GM18519 (cell line): ENCODE measurements at regions not wholly inside any gene's neighbourhood (a gene's known extent, or its start where the extent isn't known, plus 50 kb on each side); places are given as distances from the start of the nearest gene placed in this dataset.
"Not testable (repeated sequence)": the region's sequence is repeated elsewhere in the genome, so short reads cannot be mapped to it uniquely, and the experiment has no call there.

ENCODE experiments used
- ATAC-seq: cut with Tn5 transposase; IDR thresholded peaks from one replicate; pipeline ENCODE4 v1.9.1; 2021; ENCODE audit warnings: mild to moderate bottlenecking, moderate library complexity; ENCODE audit not compliant: unreplicated experiment, low FRiP score

DNA sequence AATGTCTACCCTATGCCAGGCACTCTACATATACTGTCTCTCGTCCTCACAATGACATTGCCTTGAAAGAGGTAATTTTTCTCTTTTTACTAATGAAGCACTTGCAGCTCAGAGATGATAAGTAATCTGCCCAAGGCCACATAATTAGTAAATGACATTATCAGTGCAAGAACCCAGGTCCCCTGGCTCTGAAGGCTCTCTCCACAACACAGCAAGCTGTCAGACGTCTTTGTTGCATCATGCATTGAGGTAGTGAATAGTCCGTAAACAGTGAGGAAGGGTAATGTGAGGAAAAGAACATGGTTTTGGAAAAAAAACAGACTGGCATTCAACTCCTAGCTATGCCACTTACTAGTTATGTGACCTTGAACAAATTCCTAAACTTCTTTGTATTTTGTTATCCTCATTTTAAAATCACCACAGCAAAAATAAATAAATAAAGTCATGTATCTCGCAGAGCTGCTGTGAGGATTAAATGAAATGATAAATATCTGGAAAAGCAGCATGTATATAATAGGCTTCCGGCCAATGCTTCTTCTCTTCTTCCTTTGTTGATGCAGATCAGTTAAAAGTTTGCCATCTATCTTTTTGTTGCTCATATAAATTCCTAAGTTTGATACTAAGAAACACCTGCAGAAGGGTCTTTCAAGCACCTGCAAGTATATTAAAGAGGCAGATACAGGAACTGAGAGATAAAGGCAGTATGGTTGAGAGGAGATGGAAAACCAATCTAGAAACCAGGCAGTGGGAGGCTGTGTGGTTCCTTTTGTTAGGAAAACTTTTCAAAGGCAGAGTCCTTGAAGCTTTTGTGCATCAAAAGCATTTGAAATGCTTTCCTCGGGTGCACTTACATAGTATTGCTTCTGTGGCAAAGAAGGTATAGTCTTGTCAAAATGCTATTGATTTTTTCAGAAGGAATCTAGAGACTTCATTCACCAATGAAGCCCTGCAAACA is 82.8 kb downstream of the BTG1 start:
- ATAC-seq = no peak

DNA sequence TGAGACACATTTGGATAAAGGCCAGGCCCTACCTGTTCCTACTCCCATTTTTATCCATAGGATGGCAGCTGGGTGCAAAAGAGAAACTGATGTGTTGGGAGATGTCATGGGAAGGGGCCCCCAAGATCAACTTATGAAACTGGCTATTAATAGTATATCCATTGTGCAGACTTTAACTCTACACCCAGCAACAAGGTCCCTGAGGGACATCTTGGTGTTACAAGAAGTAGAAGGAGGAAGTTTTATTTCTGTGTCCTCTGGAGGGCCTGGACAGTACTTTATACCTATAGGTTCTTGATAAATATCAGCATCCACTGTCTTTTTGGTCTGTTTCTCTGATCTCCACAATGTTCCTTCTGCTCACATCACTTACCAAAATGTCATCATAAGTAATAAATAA is 84.6 kb downstream of the BTG1 start:
- no peak for ATAC-seq

DNA sequence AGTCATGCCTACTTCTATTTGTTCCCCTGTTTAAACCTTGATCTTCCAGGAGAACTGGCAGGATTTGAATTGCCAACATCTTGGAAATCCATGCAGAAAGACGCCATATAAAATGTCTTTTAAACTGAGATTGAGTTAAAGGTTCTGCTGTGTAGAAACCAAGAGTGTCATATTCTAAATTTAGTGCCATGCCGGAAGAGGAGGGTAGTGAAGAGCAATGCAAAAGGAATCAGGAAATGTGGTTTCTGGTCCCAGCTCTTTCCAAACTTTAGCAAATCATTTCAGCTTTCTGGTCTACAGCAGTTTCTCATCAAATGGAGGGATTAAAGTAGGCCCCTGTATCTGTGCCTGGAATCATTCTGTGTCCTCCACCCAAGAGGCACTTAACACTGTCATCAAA is 85.7 kb downstream of the BTG1 start:
- ATAC-seq = no peak

DNA sequence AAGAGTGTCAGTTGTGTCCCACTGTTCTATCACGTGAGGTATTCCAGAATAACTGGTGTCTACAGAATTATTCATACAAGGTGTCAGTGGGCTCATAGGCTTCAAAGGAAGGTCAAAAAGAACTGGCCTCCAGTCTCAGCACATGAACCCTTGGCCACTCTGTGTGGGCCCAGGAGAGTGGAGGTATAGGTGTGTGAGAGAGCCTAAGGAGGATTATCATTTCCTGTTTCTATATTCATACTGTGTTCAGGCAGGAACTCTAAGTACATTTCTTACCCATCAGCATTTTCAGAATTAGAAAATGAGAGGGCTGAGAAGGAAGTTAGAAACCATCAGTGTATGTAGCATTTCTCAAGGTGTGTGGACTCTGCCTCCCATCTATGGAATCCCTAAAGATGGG is 87.0 kb downstream of the BTG1 start:
- peak; percentile 77 for ATAC-seq

DNA sequence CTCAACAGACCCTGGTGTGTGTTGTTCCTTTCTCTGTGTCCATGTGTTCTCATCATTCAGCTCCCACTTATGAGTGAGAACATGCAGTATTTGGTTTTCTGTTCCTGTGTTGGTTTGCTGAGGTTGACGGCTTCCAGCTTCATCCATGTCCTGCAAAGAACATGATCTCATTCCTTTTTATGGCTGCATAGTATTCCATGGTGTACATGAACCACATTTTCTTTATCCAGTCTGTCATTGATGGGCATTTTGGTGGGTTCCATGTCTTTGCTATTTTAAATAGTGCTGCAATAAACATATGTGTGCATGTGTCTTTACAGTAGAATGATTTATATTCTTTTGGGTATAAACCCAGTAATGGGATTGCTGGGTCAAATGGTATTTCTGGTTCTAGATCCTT is 88.9 kb downstream of the BTG1 start:
- ATAC-seq = not testable (repeated sequence)

DNA sequence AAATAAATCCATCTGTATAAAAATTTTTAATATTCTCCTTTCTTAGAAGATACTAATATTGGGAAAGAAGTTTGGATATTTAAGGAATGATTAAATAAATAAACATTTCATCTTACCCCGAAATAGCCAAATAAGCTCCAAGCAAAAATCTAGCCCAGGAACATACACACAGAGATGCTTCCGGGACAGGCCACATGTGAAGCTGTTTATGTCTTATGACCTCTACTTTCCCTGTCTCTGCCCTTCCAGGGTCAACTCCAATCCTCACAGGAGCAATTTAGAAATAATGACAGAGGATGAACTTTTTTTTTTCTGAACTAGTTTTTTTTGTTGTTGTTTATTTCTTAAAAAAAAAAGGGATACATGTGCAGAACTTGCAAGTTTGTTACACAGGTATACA is 89.4 kb downstream of the BTG1 start:
- ATAC-seq = no peak

DNA sequence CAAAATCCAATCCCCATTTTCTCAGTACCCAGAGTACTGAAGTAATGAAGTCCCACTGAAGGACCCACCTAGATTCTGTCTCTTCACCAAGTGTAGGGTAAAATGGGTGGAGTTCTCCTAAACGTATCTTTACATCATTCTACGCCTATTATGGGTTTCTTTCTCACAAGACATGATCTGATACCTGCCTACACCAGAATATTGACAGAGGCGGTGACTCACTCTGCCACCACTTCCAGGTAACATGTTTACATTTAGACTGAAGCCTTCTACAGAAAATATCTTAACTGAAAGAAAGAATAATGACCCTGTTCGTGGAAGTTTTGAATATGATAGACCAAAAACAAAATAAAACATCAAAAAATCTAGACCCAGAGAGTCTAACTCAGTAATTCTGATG is 89.8 kb downstream of the BTG1 start:
- ATAC-seq = no peak

DNA sequence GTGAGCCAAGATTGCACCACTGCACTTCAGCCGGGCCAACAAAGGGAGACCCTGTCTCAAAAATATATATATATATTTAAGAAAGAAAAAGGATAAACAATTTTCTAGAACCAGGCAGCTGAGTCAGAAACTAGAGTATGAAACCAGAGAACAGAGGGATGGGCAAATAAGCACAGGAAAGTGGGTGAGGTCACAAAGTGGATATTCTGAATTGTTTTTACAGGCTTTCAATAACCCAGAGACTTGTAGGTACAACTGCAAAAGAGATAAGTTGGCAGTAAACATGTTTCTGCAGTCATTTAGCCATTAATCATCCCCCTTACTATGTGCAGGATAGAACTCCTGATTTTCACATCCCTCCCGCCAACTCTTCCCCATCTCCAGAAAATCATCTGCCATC is 94.2 kb downstream of the BTG1 start:
- no peak for ATAC-seq

DNA sequence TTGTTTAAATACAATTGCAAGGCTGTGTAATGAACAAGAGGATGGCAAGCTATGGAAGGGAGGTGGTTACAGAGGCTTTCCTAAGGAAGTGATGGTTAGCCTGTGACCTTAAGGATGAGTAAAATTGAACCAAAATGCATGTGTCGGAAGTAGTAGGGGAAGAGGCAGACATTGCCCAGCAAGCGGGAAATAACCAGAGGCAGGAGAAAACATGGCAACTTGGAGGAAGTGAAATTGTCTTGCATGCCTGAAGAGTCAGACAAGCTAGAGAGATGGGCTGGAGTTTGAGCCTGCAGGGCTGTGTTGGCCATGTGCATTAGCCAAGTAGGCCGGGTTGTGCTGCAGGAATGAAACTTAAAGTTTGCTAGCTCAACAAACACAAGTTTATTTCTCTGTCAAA is 96.2 kb downstream of the BTG1 start:
- ATAC-seq = peak; percentile 80

DNA sequence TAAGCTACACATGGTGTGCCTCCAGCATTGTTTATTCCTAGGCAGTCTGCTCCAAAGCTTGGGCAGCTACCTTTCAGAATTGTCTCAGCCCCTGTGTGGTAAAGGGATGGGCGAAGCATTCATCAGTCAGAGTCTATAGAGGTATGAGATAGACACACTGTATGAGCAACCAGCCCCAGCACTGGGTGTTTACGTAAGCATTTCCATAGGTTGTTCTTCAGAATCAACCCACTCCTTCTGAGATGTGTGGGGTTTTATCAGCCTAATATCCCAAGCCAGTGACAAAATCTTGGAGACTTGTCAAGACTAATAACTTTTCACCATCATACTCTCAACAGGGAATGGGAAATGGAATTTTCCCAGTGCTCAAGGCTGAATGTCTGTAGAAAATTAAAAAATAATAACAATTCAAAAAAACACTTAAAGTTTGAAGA is 98.2 kb downstream of the BTG1 start:
- no peak for ATAC-seq

DNA sequence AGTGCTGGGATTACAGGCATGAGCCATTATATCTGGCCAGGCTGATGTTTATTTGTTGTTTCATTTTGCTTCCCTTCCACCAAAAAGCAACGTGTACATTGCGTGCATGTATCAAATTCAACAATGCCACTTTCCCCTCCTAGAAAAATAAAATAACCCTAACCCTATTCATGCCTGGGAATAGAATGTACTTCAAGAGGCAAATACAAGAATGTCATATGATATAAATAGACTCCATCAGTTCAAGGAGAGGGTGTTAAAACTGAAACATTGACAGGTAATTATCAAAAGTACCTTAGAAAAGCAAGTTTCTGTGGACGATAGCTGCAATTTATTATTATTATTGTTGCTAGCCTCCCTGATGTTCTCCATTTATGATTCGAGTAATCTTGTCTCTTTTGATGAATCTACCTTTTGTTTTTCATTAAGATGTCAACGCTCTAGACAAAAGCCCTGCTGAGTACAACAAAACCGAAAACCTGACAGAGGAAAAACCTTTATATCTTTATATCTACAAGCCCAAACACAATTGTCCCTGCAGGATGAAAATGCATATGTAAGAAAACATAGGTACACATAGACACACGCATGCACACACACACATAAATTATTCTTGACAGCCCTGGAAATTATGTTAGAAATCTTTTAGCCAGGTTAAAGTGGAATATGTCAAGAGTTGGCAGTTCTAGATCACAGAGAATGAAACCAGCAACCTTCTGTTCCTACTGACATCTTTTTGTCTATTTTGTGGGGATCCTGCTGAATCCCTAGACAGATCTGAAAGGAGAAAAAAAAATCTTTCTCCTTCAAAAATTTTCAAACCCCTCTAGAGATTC is 98.9 kb downstream of the BTG1 start:
- no peak for ATAC-seq

DNA sequence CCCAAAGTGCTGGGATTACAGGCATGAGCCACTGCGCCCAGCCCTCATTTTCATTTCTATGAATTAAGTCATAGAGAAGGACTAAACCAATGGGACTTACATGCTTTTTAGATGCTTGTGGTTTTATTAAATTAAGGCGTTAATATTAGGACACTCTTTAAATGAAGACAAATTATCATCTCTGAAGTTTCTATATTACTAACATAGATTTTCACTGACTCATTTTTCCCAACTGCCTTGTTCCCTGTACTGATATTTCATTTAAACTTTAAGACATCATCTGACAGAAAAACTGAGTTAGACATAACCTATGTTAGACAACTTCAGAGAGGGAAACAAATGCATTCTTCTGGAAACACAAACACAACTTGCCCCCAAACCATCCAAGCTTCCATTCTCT is 99.8 kb downstream of the BTG1 start:
- no peak for ATAC-seq

DNA sequence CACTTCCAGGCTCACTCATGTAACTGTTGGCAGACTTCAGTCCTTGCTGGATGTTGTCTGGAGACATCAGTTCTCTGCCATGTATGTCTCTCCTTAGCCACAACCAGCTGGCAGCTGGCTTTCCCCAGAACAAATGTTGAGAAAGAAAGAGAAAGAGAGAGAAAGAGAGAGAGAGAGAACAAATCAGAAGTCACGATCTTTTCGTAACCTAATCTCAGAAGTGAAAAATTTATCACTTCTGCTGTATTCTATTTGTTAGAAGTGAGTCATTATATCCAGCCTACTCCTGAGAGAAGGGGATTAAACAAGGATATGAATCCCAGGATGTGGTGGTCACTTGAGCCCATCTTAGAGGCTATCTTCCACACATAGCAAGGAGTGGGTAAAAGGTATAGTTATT is 101.2 kb downstream of the BTG1 start:
- no peak for ATAC-seq

DNA sequence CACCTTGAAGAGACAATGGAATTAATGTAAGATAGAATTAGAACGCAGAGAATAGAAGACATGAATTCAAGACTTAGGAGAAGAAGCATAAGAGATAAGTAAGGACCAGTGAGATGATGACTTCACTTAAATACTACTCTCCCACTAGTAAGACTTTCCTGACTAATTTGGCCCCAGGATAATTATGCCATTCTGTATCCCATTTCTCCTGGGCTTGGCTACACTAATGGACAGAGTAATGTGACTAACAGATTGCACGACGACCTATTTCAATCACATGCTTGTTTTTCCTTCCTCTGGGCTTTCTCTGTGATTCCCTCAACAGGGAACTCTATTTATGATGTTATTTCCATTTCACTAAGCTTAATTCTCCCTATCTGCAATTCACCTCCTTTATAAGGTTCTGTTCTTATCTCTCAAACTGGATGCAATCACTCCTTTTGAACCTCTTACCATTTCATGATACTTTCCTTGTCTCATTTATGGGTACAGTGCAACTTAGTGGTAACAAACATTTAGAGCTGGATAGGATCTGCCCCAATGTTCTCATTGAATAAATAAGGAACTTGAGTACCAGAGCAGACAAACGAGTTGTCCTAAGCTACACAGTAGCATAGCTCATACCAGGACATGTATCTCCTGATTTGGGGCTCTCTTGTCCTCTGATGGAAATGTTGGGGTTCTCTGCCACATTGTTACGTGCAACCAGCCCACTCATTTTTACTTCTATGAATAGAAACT is 102.7 kb downstream of the BTG1 start:
- ATAC-seq = no peak

DNA sequence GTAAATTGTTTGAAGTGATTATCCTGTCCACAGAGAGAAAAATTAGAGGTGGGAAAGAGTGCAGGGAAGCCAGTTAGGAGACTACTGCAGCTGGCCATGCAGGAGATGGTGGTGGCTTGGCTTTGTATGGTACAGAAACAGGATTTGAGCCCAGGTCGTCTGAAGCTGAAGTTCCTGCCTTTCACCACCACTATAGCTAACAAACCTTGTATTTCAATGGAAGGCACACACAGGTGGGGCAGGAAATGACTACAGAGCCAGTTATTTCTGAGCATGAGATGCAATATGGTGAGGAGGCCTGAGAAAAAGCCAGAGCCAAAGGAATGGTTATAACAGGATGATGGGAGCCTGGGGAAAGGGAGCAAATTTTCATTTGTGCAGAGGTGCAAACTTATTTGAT is 103.9 kb downstream of the BTG1 start:
- ATAC-seq = peak; percentile 36

DNA sequence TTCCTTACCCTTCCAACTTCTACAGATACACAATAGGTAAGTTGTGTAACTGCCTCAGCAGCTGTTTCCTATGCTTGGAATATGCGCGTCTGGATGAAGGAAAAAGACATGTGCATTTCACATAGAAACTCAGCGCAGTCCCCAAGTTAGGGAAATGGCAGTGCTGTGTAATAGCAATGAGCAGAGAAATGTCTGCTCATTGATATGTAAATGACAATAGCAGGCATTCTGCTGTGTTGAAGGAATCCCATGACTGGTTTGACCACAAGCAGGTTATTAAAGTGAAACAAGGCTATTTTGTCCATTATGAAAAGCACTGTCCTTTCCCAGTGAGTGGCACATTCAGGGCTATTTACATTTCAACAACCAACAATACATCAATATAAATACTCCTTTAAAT is 106.6 kb downstream of the BTG1 start:
- no peak for ATAC-seq

DNA sequence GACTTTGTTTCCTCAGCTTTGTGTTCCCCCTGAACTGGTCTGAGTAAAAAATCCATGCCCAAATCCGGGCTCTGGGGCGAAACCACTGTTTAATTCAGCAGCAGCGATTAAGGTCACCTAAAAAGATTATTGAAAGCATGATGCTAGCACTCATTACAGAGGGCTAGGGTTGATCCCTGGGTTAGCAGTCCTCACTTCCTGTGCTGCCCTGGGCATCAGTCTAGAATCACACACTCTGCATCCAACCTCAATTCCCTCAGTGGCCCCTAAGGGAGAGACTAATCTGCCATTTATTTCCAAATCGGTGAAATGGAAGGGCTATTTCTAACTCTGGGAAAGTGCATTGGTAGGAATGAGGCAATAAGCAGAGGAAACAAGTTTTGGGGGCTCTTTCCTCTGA is 107.2 kb downstream of the BTG1 start:
- ATAC-seq = no peak

DNA sequence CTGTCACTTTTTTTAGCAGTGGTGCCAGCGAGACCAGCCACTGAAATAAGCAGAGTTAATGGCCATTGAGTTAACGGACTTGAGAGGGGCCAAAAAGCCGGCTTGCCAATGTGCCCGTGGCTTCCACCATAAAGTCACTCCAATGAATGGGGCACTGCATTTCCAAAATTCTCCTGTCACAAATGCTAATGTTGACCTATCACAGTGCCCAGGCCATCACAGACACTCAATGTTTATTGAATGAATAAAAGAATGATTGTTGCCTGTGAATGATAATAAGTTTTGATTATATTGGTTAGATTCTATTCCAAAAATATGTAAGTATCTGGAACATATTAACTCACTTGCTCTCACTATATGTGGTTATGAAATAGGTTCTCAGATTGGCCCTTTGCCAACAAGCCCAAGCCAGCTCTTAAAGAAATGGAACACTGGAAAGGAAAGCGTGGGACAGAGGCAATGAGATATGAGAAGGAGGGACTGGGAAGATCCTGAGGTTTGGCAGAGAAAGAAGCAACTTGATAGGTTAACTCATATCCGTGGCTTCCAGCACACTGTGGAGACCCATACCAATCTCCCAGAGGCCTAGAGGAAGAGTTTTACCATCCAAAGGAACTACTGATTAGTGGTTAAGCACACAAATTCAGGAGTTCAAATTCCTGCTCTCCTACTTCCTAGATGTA is 108.7 kb downstream of the BTG1 start:
- ATAC-seq = no peak

DNA sequence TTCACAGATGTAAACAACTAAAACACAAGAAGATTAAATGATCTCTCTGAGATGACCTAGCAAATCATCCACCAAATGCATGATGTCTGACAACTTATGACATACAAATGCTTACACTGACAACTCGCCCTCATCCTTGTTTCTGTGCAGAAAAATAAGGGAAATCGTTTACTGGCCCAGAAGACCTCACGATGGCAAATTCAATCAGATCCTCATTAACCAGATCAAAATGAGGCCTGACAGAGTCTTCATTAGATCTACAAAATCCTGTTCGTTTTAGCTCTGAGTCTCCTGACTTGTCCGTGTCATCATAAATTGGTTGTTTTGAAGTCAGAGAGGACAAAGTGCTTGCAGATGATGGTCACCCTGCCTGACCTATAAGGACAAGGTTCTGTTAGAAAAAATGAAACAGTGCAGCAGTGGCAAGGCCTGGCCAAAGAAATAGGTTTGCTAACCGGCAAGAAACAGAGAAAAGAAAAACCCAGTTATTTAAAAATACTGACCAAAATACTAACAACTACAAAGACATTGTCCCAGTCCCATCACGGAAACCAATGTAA is 109.5 kb downstream of the BTG1 start:
- ATAC-seq = no peak

DNA sequence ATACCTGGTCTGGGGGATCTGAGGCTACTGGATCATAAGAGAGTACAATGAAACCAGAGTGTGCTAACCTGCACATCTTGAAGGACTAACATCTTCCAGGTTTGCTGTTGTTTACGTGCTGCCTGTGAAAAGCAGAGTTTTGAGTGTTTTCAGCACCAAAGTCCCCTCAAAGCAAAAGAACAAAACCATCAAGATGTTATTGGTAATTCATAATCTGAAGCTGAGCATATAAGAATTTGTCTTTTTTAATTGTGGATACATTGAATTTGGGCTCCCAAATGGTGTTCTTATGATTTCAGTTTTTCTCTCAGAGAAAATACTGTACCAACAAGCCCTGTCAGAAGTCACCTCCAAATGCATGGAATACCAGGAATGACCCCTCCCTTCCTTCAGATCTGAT is 110.2 kb downstream of the BTG1 start:
- no peak for ATAC-seq
